Smooth muscle cell (in vitro differentiated cells): ENCODE measurements at regions not wholly inside any gene's neighbourhood (a gene's known extent, or its start where the extent isn't known, plus 50 kb on each side); places are given as distances from the start of the nearest gene placed in this dataset.

Experiments
- DNase-seq: peaks from one replicate; lab custom pipeline; 2025; ENCODE audit not compliant: unreplicated experiment; lab: John Stamatoyannopoulos, UW
- H2AFZ ChIP-seq: fragments of 200-600 bp; sonication (generic); 2 replicates; pipeline ENCODE4 v1.6.0; 2016; ENCODE audit warnings: antibody characterized with exemption, low read depth, mild to moderate bottlenecking
- H3F3A ChIP-seq: fragments of 200-600 bp; sonication (generic); 2 replicates; pipeline ENCODE4 v1.6.0; 2017; ENCODE audit warnings: antibody characterized with exemption, low read depth
- H3K27ac ChIP-seq: fragments of 200-600 bp; sonication (generic); 2 replicates; pipeline ENCODE4 v1.5.1; 2016; ENCODE audit warnings: low read depth, mild to moderate bottlenecking
- H3K27me3 ChIP-seq: fragments of 200-600 bp; sonication (generic); 2 replicates; pipeline ENCODE4 v1.6.1; 2016; ENCODE audit warnings: low read depth, mild to moderate bottlenecking
- H3K36me3 ChIP-seq: fragments of 200-600 bp; sonication (generic); 2 replicates; pipeline ENCODE4 v1.5.1; 2016; ENCODE audit warnings: low read depth
- H3K4me1 ChIP-seq: fragments of 200-600 bp; sonication (generic); 2 replicates; pipeline ENCODE4 v1.5.1; 2016; ENCODE audit warnings: low read depth
- H3K4me2 ChIP-seq: fragments of 200-600 bp; sonication (generic); 2 replicates; pipeline ENCODE4 v1.6.0; 2016; ENCODE audit warnings: mild to moderate bottlenecking
- H3K4me3 ChIP-seq: fragments of 200-600 bp; sonication (generic); 2 replicates; pipeline ENCODE4 v1.5.1; 2016; ENCODE audit warnings: mild to moderate bottlenecking
- H3K79me2 ChIP-seq: fragments of 200-600 bp; sonication (generic); 2 replicates; pipeline ENCODE4 v1.6.0; 2016; ENCODE audit warnings: low read depth, mild to moderate bottlenecking
- H3K9ac ChIP-seq: fragments of 200-600 bp; sonication (generic); 2 replicates; pipeline ENCODE4 v1.6.0; 2016; ENCODE audit warnings: low read depth
- H3K9me3 ChIP-seq: fragments of 200-600 bp; sonication (generic); replicated peaks from 2 replicates; pipeline ENCODE4 v1.5.1; 2016; ENCODE audit warnings: low read depth
- H4K20me1 ChIP-seq: fragments of 200-600 bp; sonication (generic); 2 replicates; pipeline ENCODE4 v1.6.0; 2016; ENCODE audit warnings: low read depth
- CTCF ChIP-seq: fragments of 200-600 bp; sonication (generic); IDR thresholded peaks from 2 replicates; pipeline ENCODE4 v1.5.1; 2017; ENCODE audit warnings: borderline replicate concordance, mild to moderate bottlenecking, antibody characterized with exemption; ENCODE audit not compliant: insufficient read depth, poor library complexity, severe bottlenecking
- WGBS: methylation state at CpG from one replicate; pipeline ENCODE4 v1.1.7; 2016; ENCODE audit warnings: low lambda C conversion rate; 5-methylcytosine and 5-hydroxymethylcytosine counted together

DNA sequence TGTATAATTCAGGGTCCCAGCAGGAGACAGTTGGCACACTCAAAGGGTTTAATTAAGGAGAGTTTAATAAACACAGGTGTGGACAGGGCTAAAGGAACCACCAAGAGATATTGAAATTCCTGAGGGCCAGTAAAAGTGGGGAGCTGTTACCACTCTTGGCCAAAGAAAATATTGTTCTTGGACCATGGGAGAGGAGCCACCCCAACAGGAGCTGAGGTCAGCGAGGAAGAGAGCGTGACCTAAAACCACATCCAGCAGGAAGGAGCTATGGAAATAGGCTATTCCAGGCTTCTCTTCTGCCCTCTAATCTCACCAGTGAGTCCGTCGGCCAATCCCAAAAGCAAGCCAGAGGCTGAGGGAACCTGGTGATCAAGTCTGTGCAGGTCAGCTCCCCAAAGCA lies 390.8 kb downstream of the MED13L start:
- no peak for TF ChIP-seq CTCF

DNA sequence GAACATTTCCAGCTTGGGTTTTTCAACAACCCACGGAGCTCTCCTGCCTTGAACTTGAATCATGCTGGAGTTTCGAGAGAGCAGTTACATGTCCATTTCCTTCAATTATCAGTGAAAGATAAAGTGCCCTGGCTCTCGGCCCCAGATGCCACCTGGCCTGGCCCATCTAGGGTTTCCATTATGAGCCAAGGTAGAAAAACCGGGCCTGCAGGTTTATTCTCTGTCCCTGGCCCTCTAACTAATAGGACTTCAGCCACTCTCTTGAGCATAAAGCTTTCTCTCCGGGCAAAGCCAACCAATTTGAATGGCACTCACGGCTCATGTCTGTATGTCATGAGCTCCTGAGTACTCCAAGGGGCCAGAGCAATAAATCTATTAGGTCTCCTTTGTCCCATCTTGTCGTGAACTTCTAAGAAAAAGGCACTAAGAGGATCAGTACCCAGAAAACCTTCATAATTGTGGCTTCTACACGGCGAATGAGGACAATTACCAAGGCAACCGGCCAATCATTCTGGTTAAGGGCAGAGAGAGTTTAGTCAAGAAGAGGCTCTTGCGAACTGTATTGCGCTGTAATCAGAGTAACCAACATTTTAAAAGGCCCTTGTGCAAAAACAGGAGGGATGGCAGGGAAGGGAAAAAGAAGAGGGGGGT lies 392.3 kb downstream of the MED13L start:
- Histone ChIP-seq H3K9me3 (no peaks in the 10 kb centered on the region), H3K9ac (no peak overlapping the region), H3K4me3 (no peak overlapping the region), H3F3A (no peaks in the 10 kb centered on the region), H3K27ac (no peak overlapping the region), H3K4me1 (no peaks in the 10 kb centered on the region), H3K79me2 (no peaks in the 10 kb centered on the region), H3K36me3 (no peaks in the 10 kb centered on the region), H4K20me1 (no peaks in the 10 kb centered on the region), H3K4me2 (no peak overlapping the region), H3K27me3 (no peaks in the 10 kb centered on the region), H2AFZ (no peak overlapping the region)
- no peak for TF ChIP-seq CTCF
- DNase-seq = no peak
- 65% methylated on average over 12 of the region's 12 CpGs for WGBS

More for the DNA sequence above, 390.8 kb downstream of the MED13L start:
- no peaks in the 10 kb centered on the region for H4K20me1 ChIP-seq
- H3K27ac ChIP-seq = no peak overlapping the region
- H3K4me2 ChIP-seq = no peak overlapping the region
- no peaks in the 10 kb centered on the region for H3K36me3 ChIP-seq
- H2AFZ ChIP-seq = no peak overlapping the region
- no peaks in the 10 kb centered on the region for H3F3A ChIP-seq
- no peaks in the 10 kb centered on the region for H3K9me3 ChIP-seq
- H3K4me1 ChIP-seq = no peaks in the 10 kb centered on the region
- no peak for DNase-seq
- H3K4me3 ChIP-seq = no peak overlapping the region
- 95% methylated on average over 4 of the region's 4 CpGs for WGBS
- H3K79me2 ChIP-seq = no peaks in the 10 kb centered on the region
- no peaks in the 10 kb centered on the region for H3K27me3 ChIP-seq
- H3K9ac ChIP-seq = no peak overlapping the region

DNA sequence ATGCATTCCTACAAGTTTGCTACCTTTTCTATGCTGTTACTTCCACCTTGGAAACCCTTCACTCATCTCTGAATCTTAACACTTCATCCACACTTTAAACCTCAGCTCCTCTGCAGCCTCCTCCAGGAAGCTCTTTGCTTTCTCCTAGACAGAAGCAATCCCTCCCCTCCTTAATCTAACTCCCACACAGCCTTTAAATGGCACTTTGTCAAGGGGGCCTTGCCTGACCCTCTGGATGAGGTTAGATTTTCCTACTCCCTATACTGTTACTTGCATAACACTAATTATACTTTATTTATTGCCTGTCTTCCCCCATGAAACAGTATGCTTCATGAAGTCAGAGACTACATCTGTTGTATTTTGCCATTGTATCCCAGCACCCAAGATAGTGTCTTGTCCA lies 394.6 kb downstream of the MED13L start:
- H3F3A ChIP-seq = no peaks in the 10 kb centered on the region
- H3K27ac ChIP-seq = no peak overlapping the region
- TF ChIP-seq CTCF = no peak
- no peaks in the 10 kb centered on the region for H4K20me1 ChIP-seq
- DNase-seq = no peak
- no peak overlapping the region for H3K4me3 ChIP-seq
- no peaks in the 10 kb centered on the region for H3K9me3 ChIP-seq
- no peaks in the 10 kb centered on the region for H3K79me2 ChIP-seq
- no peak overlapping the region for H3K9ac ChIP-seq
- H3K4me1 ChIP-seq = no peaks in the 10 kb centered on the region
- no peaks in the 10 kb centered on the region for H3K36me3 ChIP-seq
- H3K4me2 ChIP-seq = no peak overlapping the region
- H2AFZ ChIP-seq = no peak overlapping the region
- H3K27me3 ChIP-seq = no peaks in the 10 kb centered on the region

DNA sequence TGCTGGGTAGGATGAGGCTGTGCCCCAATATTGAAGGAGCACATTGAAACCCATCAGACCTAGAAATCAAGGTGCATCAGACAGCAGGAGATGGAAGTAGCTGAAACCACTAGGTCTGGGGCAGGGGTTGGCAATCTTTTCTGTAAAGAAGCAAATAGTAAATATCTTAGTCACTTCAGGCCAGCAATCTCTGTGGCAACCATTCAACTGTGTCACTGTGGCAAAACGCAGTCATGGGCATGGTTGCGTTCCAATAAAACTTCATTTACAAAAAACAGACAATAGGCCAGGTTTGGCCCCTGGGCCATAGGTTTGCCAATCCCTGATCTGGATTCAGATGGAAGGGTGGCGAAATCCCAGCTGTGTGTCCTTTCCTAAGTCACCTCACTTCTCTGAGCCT lies 397.3 kb downstream of the MED13L start:
- Histone ChIP-seq H2AFZ (no peak overlapping the region), H3K9ac (no peak overlapping the region), H3K36me3 (no peaks in the 10 kb centered on the region), H3K4me1 (no peaks in the 10 kb centered on the region), H4K20me1 (no peaks in the 10 kb centered on the region), H3K4me2 (no peak overlapping the region), H3K9me3 (no peaks in the 10 kb centered on the region), H3K79me2 (no peaks in the 10 kb centered on the region), H3K4me3 (no peak overlapping the region), H3K27me3 (no peaks in the 10 kb centered on the region), H3K27ac (no peak overlapping the region), H3F3A (no peaks in the 10 kb centered on the region)
- 89% methylated on average over 3 of the region's 3 CpGs for WGBS
- no peak for DNase-seq
- no peak for TF ChIP-seq CTCF
